Activated CD8-positive, alpha-beta T cell treated with anti-CD3 and anti-CD28 coated beads for 36 hours (primary cell): ENCODE measurements at regions not wholly inside any gene's neighbourhood (a gene's known extent, or its start where the extent isn't known, plus 50 kb on each side); places are given as distances from the start of the nearest gene placed in this dataset.

Experiments
- ATAC-seq: fragments of 200-7000 bp; cut with Tn5 transposase; one replicate; pipeline ENCODE4 v1.10.0; 2021; ENCODE audit warnings: mild to moderate bottlenecking, moderate library complexity
- CTCF ChIA-PET: fragments of 350-600 bp; sonication (Branson Sonifier 250); formaldehyde crosslinking; loops from one replicate; lab custom pipeline; 2021; ENCODE audit warnings: antibody characterized with exemption; lab: Charles Lee
- POLR2A ChIA-PET: fragments of 350-600 bp; sonication (Branson Sonifier 250); formaldehyde crosslinking; loops from one replicate; lab custom pipeline; 2021; ENCODE audit warnings: antibody characterized with exemption; lab: Charles Lee
- DNase-seq: peaks from one replicate; pipeline ENCODE4 v3.0.0-alpha.2; 2020
- H3K27ac Mint-ChIP-seq: one replicate; pipeline ENCODE4 v1.8.0; 2021; ENCODE audit warnings: mild to moderate bottlenecking, mixed read lengths
- H3K27me3 Mint-ChIP-seq: one replicate; pipeline ENCODE4 v1.8.0; 2021; ENCODE audit warnings: mixed read lengths
- H3K36me3 Mint-ChIP-seq: one replicate; pipeline ENCODE4 v1.8.0; 2021; ENCODE audit warnings: low read depth, mixed read lengths
- H3K4me1 Mint-ChIP-seq: one replicate; pipeline ENCODE4 v1.8.0; 2021; ENCODE audit warnings: low read depth, mixed read lengths
- H3K4me3 Mint-ChIP-seq: one replicate; pipeline ENCODE4 v1.8.0; 2021; ENCODE audit warnings: mild to moderate bottlenecking, moderate library complexity, mixed read lengths
- H3K9me3 Mint-ChIP-seq: one replicate; pipeline ENCODE4 v1.8.0; 2021; ENCODE audit warnings: mixed read lengths
- intact Hi-C: fragments of 100-400 bp; cut with micrococcal nuclease; formaldehyde crosslinking; loops from one replicate; pipeline ENCODE4 v1.10.0; 2022
- TF ChIP-seq, protein P1 (sequence below): fragments of 200-600 bp; IDR thresholded peaks from one replicate; pipeline ENCODE4 v1.8.0; 2022; ENCODE audit warnings: antibody characterized with exemption, mild to moderate bottlenecking

DNA sequence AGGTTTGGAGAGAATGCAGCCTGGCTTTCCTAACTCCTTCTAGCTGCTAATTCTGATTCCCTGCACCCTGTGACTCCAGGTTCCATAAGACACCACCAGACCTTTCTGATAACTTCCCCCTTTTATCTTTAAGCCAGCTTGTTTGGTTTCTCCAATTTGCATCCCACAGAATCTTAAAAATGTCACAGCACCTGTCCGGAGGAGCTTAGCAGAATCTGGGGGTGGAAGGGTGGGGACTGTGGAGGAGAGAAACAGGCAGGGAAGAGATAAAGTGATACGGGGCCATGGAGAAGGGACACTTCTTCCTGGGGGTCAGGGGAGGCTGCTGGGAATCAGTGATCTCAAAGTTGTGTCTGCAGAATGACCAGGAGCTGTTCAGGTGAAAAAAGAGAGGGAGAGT lies 59.4 kb downstream of the FOXL1 start:
- DNase-seq (no peak), ATAC-seq (no peak)
- Mint-ChIP-seq H3K27me3 (peaks cover 8% of the 10 kb centered on the region), H3K36me3 (no peaks in the 10 kb centered on the region), H3K27ac (no peak overlapping the region), H3K4me1 (no peaks in the 10 kb centered on the region), H3K9me3 (no peaks in the 10 kb centered on the region), H3K4me3 (no peak overlapping the region)
- intact Hi-C loops = no loop called here
- TF ChIP-seq, protein P1, sequence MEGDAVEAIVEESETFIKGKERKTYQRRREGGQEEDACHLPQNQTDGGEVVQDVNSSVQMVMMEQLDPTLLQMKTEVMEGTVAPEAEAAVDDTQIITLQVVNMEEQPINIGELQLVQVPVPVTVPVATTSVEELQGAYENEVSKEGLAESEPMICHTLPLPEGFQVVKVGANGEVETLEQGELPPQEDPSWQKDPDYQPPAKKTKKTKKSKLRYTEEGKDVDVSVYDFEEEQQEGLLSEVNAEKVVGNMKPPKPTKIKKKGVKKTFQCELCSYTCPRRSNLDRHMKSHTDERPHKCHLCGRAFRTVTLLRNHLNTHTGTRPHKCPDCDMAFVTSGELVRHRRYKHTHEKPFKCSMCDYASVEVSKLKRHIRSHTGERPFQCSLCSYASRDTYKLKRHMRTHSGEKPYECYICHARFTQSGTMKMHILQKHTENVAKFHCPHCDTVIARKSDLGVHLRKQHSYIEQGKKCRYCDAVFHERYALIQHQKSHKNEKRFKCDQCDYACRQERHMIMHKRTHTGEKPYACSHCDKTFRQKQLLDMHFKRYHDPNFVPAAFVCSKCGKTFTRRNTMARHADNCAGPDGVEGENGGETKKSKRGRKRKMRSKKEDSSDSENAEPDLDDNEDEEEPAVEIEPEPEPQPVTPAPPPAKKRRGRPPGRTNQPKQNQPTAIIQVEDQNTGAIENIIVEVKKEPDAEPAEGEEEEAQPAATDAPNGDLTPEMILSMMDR = no peak
- POLR2A ChIA-PET = no interaction called here
- CTCF ChIA-PET = no interaction called here

DNA sequence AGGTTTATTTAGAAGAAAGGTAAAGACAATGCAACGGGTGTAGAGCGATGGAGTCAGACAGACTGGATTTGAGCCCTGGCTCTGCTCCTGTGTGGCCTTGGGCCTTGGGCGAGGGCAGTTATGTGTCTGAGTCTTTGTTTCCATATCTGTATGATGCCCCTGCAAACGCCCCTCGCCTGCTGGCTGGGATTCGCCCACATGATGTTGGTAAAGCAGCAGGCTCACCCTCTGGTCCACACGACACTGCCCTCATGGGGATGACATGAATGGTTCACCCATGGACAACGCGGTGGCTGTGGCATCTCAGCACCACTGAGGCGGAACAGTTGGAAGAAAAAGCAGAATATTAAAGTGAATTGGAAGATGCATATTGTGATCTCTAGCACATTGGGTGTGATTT lies 60.3 kb downstream of the FOXL1 start:
- Mint-ChIP-seq H3K9me3 (no peaks in the 10 kb centered on the region), H3K27ac (no peak overlapping the region), H3K4me3 (no peak overlapping the region), H3K27me3 (peaks cover 2% of the 10 kb centered on the region), H3K36me3 (no peaks in the 10 kb centered on the region), H3K4me1 (no peaks in the 10 kb centered on the region)
- TF ChIP-seq, protein P1 = no peak
- ChIA-PET CTCF (no interaction called here), POLR2A (no interaction called here)
- ATAC-seq (no peak), DNase-seq (no peak)
- intact Hi-C loops = no loop called here

DNA sequence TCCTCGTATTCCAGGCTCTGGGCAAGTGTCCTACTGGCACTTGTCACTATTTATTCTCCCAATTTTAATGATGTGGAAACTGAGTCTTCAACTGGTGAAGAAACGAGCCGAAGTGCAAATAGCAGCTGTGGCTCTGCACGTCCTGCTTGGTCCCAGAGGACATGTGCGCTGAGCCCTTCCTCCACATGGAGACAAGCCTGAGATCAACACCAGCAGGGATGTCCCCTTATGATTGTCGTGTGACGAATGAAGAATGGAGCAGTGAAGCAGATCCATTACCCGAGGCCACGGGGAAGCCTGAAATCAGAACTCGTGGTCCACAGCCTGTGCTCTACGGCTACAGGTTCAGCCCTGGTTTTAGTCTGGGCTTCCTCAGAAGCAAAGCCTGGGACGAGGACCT lies 61.0 kb downstream of the FOXL1 start:
- CTCF ChIA-PET = no interaction called here
- TF ChIP-seq, protein P1 = no peak
- intact Hi-C loops = no loop called here
- Mint-ChIP-seq H3K4me3 (no peak overlapping the region), H3K4me1 (no peaks in the 10 kb centered on the region), H3K9me3 (no peaks in the 10 kb centered on the region), H3K36me3 (no peaks in the 10 kb centered on the region), H3K27ac (no peak overlapping the region), H3K27me3 (peaks cover 3% of the 10 kb centered on the region)
- POLR2A ChIA-PET = no interaction called here
- no peak for DNase-seq
- no peak for ATAC-seq

DNA sequence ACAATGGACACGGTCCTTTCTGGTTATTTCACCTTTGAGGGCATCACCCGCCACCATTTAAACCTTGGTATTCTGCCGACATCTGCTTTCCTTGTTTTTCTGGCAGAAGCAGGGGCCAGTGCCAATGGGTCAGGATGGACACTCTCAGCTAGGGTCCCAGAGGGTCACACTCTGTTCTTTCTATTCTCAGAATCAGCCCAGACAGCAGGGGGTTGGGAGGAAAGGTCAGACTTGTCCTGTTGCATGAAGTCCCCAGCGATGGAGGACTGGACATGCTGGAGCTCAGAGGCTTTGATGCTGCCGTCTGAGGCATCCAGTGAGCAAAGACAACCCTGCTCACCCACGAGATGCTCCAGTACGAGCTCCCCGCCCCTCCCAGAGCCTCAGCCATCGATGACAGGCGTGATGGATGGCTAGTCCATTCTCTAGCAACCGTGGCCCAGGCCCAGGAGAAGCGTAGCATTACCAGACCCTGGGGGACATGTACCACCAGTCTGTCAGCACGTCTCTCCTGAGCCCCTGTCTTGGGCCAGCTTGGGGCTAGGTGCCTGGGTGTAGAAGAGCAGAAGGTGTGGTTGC lies 62.0 kb downstream of the FOXL1 start:
- ATAC-seq (no peak), DNase-seq (no peak)
- Mint-ChIP-seq H3K4me3 (no peak overlapping the region), H3K9me3 (no peaks in the 10 kb centered on the region), H3K36me3 (no peaks in the 10 kb centered on the region), H3K4me1 (no peaks in the 10 kb centered on the region), H3K27me3 (peaks cover 3% of the 10 kb centered on the region), H3K27ac (no peak overlapping the region)
- intact Hi-C loops = no loop called here
- POLR2A ChIA-PET = no interaction called here
- CTCF ChIA-PET = no interaction called here
- TF ChIP-seq, protein P1 = no peak

DNA sequence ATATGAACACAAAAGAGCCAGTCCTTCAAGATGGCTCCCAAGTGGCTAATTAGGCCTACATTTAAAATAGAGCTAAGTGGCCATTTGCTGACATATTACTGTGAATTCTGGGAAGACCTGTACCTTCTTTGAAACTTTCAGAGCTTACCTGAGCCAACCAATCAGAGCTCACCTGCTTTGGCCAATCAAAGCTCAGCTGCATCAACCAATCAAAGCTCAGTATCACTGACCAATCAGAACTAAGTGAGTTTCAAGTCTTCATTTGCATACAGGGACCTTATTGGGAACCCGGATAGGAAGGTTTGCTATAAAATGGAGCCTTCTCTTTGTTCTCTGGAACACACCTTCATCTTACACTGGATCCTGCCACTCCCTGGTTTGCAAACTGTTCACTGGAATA lies 63.7 kb downstream of the FOXL1 start:
- Mint-ChIP-seq H3K4me3 (no peak overlapping the region), H3K27ac (no peak overlapping the region), H3K27me3 (peaks cover 3% of the 10 kb centered on the region), H3K9me3 (no peaks in the 10 kb centered on the region), H3K36me3 (no peaks in the 10 kb centered on the region), H3K4me1 (no peaks in the 10 kb centered on the region)
- intact Hi-C loops = no loop called here
- TF ChIP-seq, protein P1 = no peak
- ChIA-PET CTCF (no interaction called here), POLR2A (no interaction called here)
- ATAC-seq (no peak), DNase-seq (no peak)
